GM23338 (cell line): ENCODE measurements at regions not wholly inside any gene's neighbourhood (a gene's known extent, or its start where the extent isn't known, plus 50 kb on each side); places are given as distances from the start of the nearest gene placed in this dataset.

Source experiments
- ATAC-seq: fragments of 200-7000 bp; cut with Tn5 transposase; 3 replicates; pipeline ENCODE4 v1.9.1; 2020
- DNase-seq: peaks from one replicate; pipeline ENCODE4 v3.0.0-alpha.2; 2015; ENCODE audit warnings: low spot score
- H2AFZ ChIP-seq: fragments of 200-600 bp; sonication (generic); 2 replicates; pipeline ENCODE4 v1.8.0; 2016; ENCODE audit warnings: antibody characterized with exemption, mild to moderate bottlenecking, moderate library complexity
- H3F3A ChIP-seq: fragments of 200-600 bp; sonication (generic); replicated peaks from 2 replicates; pipeline ENCODE4 v1.8.0; 2017; ENCODE audit warnings: antibody characterized with exemption, mixed run types, low read depth
- H3K27ac ChIP-seq: fragments of 200-600 bp; sonication (generic); 2 replicates; pipeline ENCODE4 v1.6.1; 2016; ENCODE audit warnings: low read depth
- H3K27me3 ChIP-seq: fragments of 200-600 bp; sonication (generic); 2 replicates; pipeline ENCODE4 v1.8.0; 2016; ENCODE audit warnings: mild to moderate bottlenecking, mixed run types, moderate library complexity; ENCODE audit not compliant: insufficient read depth
- H3K36me3 ChIP-seq: fragments of 200-600 bp; sonication (generic); 2 replicates; pipeline ENCODE4 v1.8.0; 2016; ENCODE audit warnings: mild to moderate bottlenecking; ENCODE audit not compliant: insufficient read depth
- H3K4me1 ChIP-seq: fragments of 200-600 bp; sonication (generic); 2 replicates; pipeline ENCODE4 v1.8.0; 2016; ENCODE audit warnings: mild to moderate bottlenecking, moderate library complexity; ENCODE audit not compliant: insufficient read depth
- H3K4me2 ChIP-seq: fragments of 200-600 bp; sonication (generic); 2 replicates; pipeline ENCODE4 v1.7.1; 2017; ENCODE audit warnings: mixed run types
- H3K4me3 ChIP-seq: fragments of 200-600 bp; sonication (generic); 2 replicates; pipeline ENCODE4 v1.6.1; 2016; ENCODE audit warnings: mixed run types
- H3K79me2 ChIP-seq: fragments of 200-600 bp; sonication (generic); replicated peaks from 2 replicates; pipeline ENCODE4 v1.8.0; 2017; ENCODE audit warnings: mild to moderate bottlenecking; ENCODE audit not compliant: insufficient read depth
- H3K9me2 ChIP-seq: fragments of 200-600 bp; sonication (generic); 2 replicates; pipeline ENCODE4 v1.8.0; 2017; ENCODE audit not compliant: insufficient read depth
- H4K20me1 ChIP-seq: fragments of 200-600 bp; sonication (generic); replicated peaks from 2 replicates; pipeline ENCODE4 v1.8.0; 2017; ENCODE audit warnings: mild to moderate bottlenecking; ENCODE audit not compliant: insufficient read depth
- H3K27ac Mint-ChIP-seq: 2 replicates; pipeline ENCODE4 v1.8.0; 2020; ENCODE audit warnings: inconsistent platforms, mild to moderate bottlenecking, moderate library complexity, mixed read lengths
- H3K27me3 Mint-ChIP-seq: 3 replicates; pipeline ENCODE4 v1.8.0; 2022; ENCODE audit warnings: low read depth, mild to moderate bottlenecking, moderate library complexity, mixed read lengths, inconsistent platforms; ENCODE audit not compliant: insufficient read depth, poor library complexity
- H3K36me3 Mint-ChIP-seq: 3 replicates; pipeline ENCODE4 v1.8.0; 2021; ENCODE audit warnings: low read depth, mild to moderate bottlenecking, inconsistent platforms, moderate library complexity, mixed read lengths
- H3K4me1 Mint-ChIP-seq: 3 replicates; pipeline ENCODE4 v1.8.0; 2020; ENCODE audit warnings: mild to moderate bottlenecking, inconsistent platforms, mixed read lengths
- H3K4me3 Mint-ChIP-seq: 3 replicates; pipeline ENCODE4 v1.8.0; 2021; ENCODE audit warnings: moderate library complexity, mild to moderate bottlenecking, inconsistent platforms, mixed read lengths
- H3K9me3 Mint-ChIP-seq: 3 replicates; pipeline ENCODE4 v1.8.0; 2020; ENCODE audit warnings: moderate library complexity, mild to moderate bottlenecking, inconsistent platforms, mixed read lengths
- CREB1 ChIP-seq: fragments of 250-450 bp; sonication (Bioruptor Pico); IDR thresholded peaks from 2 replicates; pipeline ENCODE4 v1.5.0; 2020; ENCODE audit warnings: low read depth, mild to moderate bottlenecking, moderate library complexity
- ETS1 ChIP-seq: IDR thresholded peaks from 2 replicates; pipeline ENCODE4 v1.6.1; 2016; ENCODE audit warnings: antibody characterized with exemption
- EZH2phosphoT487 ChIP-seq: fragments of 200-600 bp; sonication (generic); IDR thresholded peaks from one replicate; pipeline ENCODE4 v1.8.1; 2018; ENCODE audit warnings: antibody characterized with exemption; ENCODE audit not compliant: unreplicated experiment
- JUNB ChIP-seq: IDR thresholded peaks from one replicate; pipeline ENCODE4 v1.6.1; 2016; ENCODE audit warnings: antibody characterized with exemption; ENCODE audit not compliant: unreplicated experiment
- POLR2AphosphoS5 ChIP-seq: IDR thresholded peaks from 2 replicates; pipeline ENCODE4 v1.6.1; 2016; ENCODE audit warnings: antibody characterized with exemption, low read depth
- REST ChIP-seq: IDR thresholded peaks from one replicate; pipeline ENCODE4 v1.6.1; 2018; ENCODE audit warnings: antibody characterized with exemption; ENCODE audit not compliant: unreplicated experiment
- STAT1 ChIP-seq: IDR thresholded peaks from one replicate; pipeline ENCODE4 v1.6.1; 2016; ENCODE audit warnings: antibody characterized with exemption; ENCODE audit not compliant: unreplicated experiment
- ZNF114 ChIP-seq: fragments of 250-450 bp; sonication (Bioruptor Pico); IDR thresholded peaks from 2 replicates; pipeline ENCODE4 v1.5.0; 2020; ENCODE audit warnings: mild to moderate bottlenecking, moderate library complexity
- ZNF462 ChIP-seq: fragments of 250-450 bp; sonication (Bioruptor Pico); IDR thresholded peaks from 2 replicates; pipeline ENCODE4 v1.5.0; 2020; ENCODE audit warnings: mild to moderate bottlenecking, moderate library complexity

- no peaks in the 10 kb centered on the region for H3K36me3 ChIP-seq
- H3K27ac ChIP-seq: no peak overlapping the region
- H2AFZ ChIP-seq: no peak overlapping the region
- H3K27me3 ChIP-seq: no peaks in the 10 kb centered on the region
- no peaks in the 10 kb centered on the region for H3K79me2 ChIP-seq
- no peak overlapping the region for H3K27ac Mint-ChIP-seq
- H3K4me3 ChIP-seq: no peak overlapping the region
- ATAC-seq (no peak), DNase-seq (no peak)
- no peak overlapping the region for H3K4me2 ChIP-seq
- TF ChIP-seq JUNB (no peak), REST (no peak), EZH2phosphoT487 (no peak), CREB1 (CRISPR knock-in tag) (no peak), ETS1 (no peak), ZNF462 (no peak), POLR2AphosphoS5 (no peak), ZNF114 (CRISPR knock-in tag) (no peak), STAT1 (no peak)
- H3K4me1 Mint-ChIP-seq: peaks cover 2% of the 10 kb centered on the region; the same call in 1 of the 3 replicates
- H3K4me3 Mint-ChIP-seq: no peak overlapping the region
- H3K9me3 Mint-ChIP-seq: no peaks in the 10 kb centered on the region
- H3K36me3 Mint-ChIP-seq: no peaks in the 10 kb centered on the region
- no peaks in the 10 kb centered on the region for H3K4me1 ChIP-seq
- no peaks in the 10 kb centered on the region for H3F3A ChIP-seq
- no peaks in the 10 kb centered on the region for H3K27me3 Mint-ChIP-seq
- peaks cover 5% of the 10 kb centered on the region; the same call in 1 of the 2 replicates for H3K9me2 ChIP-seq
- H4K20me1 ChIP-seq: no peaks in the 10 kb centered on the region
Measured at GRCh38 chr11:110891411-110891810, 179.2 kb upstream of the ARHGAP20 start.
